A549 (cell line): ENCODE measurements at regions not wholly inside any gene's neighbourhood (a gene's known extent, or its start where the extent isn't known, plus 50 kb on each side); places are given as distances from the start of the nearest gene placed in this dataset.

ENCODE experiments used
- CTCF ChIP-seq: fragments of >200 bp; sonication (Bioruptor Twin); formaldehyde crosslinking; IDR thresholded peaks from 3 replicates; pipeline ENCODE4 v1.5.1; 2016
- ELK1 ChIP-seq: fragments of 150-350 bp; IDR thresholded peaks from 2 replicates; pipeline ENCODE4 v1.6.1; 2014; ENCODE audit warnings: low read depth, mild to moderate bottlenecking, low read length
- JUN ChIP-seq, 2 experiments: fragments of >200 bp; sonication (Bioruptor Twin); formaldehyde crosslinking; IDR thresholded peaks; 2 replicates in 1 of 2; 3 replicates in 1 of 2; pipeline ENCODE4 v1.6.1; 2016 to 2017
- POLR2A ChIP-seq: IDR thresholded peaks from 2 replicates; pipeline ENCODE4 v1.6.1; 2012; ENCODE audit warnings: mild to moderate bottlenecking, low read length
- RAD21 ChIP-seq, 2 experiments: fragments of >200 bp in 1 of 2; sonication (Bioruptor Twin) in 1 of 2; formaldehyde crosslinking in 1 of 2; IDR thresholded peaks in 1 of 2; conservative IDR thresholded peaks in 1 of 2; 2 replicates in 1 of 2; 3 replicates in 1 of 2; pipeline ENCODE4 v1.6.1; 2012 to 2018; ENCODE audit warnings: inconsistent platforms in 1 of 2
- REST ChIP-seq: fragments of 200-600 bp; sonication (generic); IDR thresholded peaks from 2 replicates; pipeline ENCODE4 v1.6.1; 2016; ENCODE audit warnings: antibody characterized with exemption, mild to moderate bottlenecking, moderate library complexity
- TP53 ChIP-seq: fragments of 250-450 bp; sonication (Bioruptor Pico); IDR thresholded peaks from 2 replicates; pipeline ENCODE4 v1.5.0; 2021; ENCODE audit warnings: mild to moderate bottlenecking, moderate library complexity
- USF2 ChIP-seq: fragments of 450-650 bp; IDR thresholded peaks from 2 replicates; pipeline ENCODE4 v1.6.1; 2014; ENCODE audit warnings: antibody characterized with exemption

GRCh38 chr4:152211936-152212653, 323.8 kb downstream of the FBXW7 start:
- no peak for TF ChIP-seq RAD21 (conservative IDR thresholded peaks at IDR 0.05 in 1 of 2, IDR thresholded peaks at IDR 0.05 in 1 of 2)
- no peak for TF ChIP-seq CTCF
- no peak for TF ChIP-seq TP53 (CRISPR knock-in tag)
- TF ChIP-seq ELK1: no peak
- TF ChIP-seq USF2: no peak
- TF ChIP-seq REST: no peak
- TF ChIP-seq POLR2A: no peak
- no peak for TF ChIP-seq JUN (IDR thresholded peaks at IDR 0.05)
